ENCODE measurements at regions not wholly inside any gene's neighbourhood (a gene's known extent, or its start where the extent isn't known, plus 50 kb on each side); places are given as distances from the start of the nearest gene placed in this dataset.

- no peaks in the 10 kb centered on the region for H3K9me3 ChIP-seq (ENCODE audit: control insufficient read depth, insufficient read depth, low read length)
- no peak for TF ChIP-seq EZH2phosphoT487 (IDR thresholded peaks at IDR 0.05; ENCODE audit: borderline replicate concordance, low read length)
- TF ChIP-seq, protein P1, sequence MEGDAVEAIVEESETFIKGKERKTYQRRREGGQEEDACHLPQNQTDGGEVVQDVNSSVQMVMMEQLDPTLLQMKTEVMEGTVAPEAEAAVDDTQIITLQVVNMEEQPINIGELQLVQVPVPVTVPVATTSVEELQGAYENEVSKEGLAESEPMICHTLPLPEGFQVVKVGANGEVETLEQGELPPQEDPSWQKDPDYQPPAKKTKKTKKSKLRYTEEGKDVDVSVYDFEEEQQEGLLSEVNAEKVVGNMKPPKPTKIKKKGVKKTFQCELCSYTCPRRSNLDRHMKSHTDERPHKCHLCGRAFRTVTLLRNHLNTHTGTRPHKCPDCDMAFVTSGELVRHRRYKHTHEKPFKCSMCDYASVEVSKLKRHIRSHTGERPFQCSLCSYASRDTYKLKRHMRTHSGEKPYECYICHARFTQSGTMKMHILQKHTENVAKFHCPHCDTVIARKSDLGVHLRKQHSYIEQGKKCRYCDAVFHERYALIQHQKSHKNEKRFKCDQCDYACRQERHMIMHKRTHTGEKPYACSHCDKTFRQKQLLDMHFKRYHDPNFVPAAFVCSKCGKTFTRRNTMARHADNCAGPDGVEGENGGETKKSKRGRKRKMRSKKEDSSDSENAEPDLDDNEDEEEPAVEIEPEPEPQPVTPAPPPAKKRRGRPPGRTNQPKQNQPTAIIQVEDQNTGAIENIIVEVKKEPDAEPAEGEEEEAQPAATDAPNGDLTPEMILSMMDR (IDR thresholded peaks at IDR 0.05; ENCODE audit: low read depth, low read length, poor library complexity, severe bottlenecking): no peak
- no peak overlapping the region for H3K4me3 ChIP-seq (ENCODE audit: low read length)
- H3K36me3 ChIP-seq (ENCODE audit: control insufficient read depth, low read length): no peaks in the 10 kb centered on the region
- no peak overlapping the region for H3K4me2 ChIP-seq (ENCODE audit: low read length)
- no peaks in the 10 kb centered on the region for H3K4me1 ChIP-seq (ENCODE audit: control insufficient read depth, low read length)
- H3K27me3 ChIP-seq (ENCODE audit: control insufficient read depth, low read length): 0 out of 2 replicates have a peak, but pooled peaks cover 4% of the 10 kb centered on the region
- H3K79me2 ChIP-seq (ENCODE audit: control insufficient read depth, low read length): no peaks in the 10 kb centered on the region
- H4K20me1 ChIP-seq (ENCODE audit: control insufficient read depth, insufficient read depth, low read depth, low read length): no peaks in the 10 kb centered on the region
- H3K27ac ChIP-seq (ENCODE audit: low read depth, low read length): no peak overlapping the region
- H3F3A ChIP-seq (ENCODE audit: control insufficient read depth, insufficient read depth): no peaks in the 10 kb centered on the region
- no peaks in the 10 kb centered on the region for H3K9me2 ChIP-seq (replicated peaks; ENCODE audit: control insufficient read depth, low read length)
These were observed 97.0 kb upstream of the ATL2 start for GRCh38 chr2:38474021-38474456.

DNA sequence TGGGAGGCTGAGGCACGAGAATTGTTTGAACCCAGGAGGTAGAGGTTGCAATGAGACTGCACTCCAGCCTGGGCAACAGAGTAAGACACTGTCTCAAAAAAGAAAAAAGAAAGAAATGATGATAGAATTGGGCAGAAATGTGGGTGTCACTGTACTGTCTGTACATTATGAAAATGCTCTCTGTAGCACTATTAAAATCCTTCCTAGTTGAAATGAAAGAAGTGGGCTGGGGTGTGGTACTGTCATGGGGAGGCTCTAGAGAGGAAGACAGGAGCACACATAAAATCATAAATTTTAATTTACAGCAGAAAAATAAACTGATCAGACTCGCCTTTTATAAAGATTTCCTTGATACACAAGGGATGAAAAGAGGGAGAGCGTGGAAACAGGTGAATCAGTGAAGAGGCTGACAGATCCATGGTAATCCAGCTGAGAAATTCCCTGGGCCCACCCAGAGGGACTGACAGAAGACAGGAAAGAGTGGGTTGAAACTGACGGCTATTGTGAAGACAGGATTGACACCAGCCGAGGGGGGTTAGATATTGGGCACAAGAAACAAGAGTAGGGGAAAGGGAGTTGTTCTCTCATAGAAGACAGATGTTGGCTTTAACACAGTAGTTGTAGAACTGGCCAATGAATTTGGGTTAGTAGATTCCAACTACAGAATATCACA, 96.4 kb upstream of the ATL2 start:
- no peaks in the 10 kb centered on the region for H4K20me1 ChIP-seq (ENCODE audit: control insufficient read depth, insufficient read depth, low read depth, low read length)
- H3K9me2 ChIP-seq (replicated peaks; ENCODE audit: control insufficient read depth, low read length): no peaks in the 10 kb centered on the region
- no peaks in the 10 kb centered on the region for H3F3A ChIP-seq (ENCODE audit: control insufficient read depth, insufficient read depth)
- H3K4me1 ChIP-seq (ENCODE audit: control insufficient read depth, low read length): no peaks in the 10 kb centered on the region
- no peaks in the 10 kb centered on the region for H3K36me3 ChIP-seq (ENCODE audit: control insufficient read depth, low read length)
- H3K9me3 ChIP-seq (ENCODE audit: control insufficient read depth, insufficient read depth, low read length): no peaks in the 10 kb centered on the region
- H3K79me2 ChIP-seq (ENCODE audit: control insufficient read depth, low read length): no peaks in the 10 kb centered on the region
- TF ChIP-seq, protein P1 (IDR thresholded peaks at IDR 0.05; ENCODE audit: low read depth, low read length, poor library complexity, severe bottlenecking): no peak
- TF ChIP-seq EZH2phosphoT487 (IDR thresholded peaks at IDR 0.05; ENCODE audit: borderline replicate concordance, low read length): no peak
- H3K4me2 ChIP-seq (ENCODE audit: low read length): no peak overlapping the region
- H3K27ac ChIP-seq (ENCODE audit: low read depth, low read length): no peak overlapping the region
- H3K4me3 ChIP-seq (ENCODE audit: low read length): no peak overlapping the region
- 0 out of 2 replicates have a peak, but pooled peaks cover 4% of the 10 kb centered on the region for H3K27me3 ChIP-seq (ENCODE audit: control insufficient read depth, low read length)

- H3K27ac ChIP-seq (ENCODE audit: low read depth, low read length): no peak overlapping the region
- 0 out of 2 replicates have a peak, but pooled peaks cover 4% of the 10 kb centered on the region for H3K27me3 ChIP-seq (ENCODE audit: control insufficient read depth, low read length)
- H3K4me2 ChIP-seq (ENCODE audit: low read length): no peak overlapping the region
- H3F3A ChIP-seq (ENCODE audit: control insufficient read depth, insufficient read depth): no peaks in the 10 kb centered on the region
- no peaks in the 10 kb centered on the region for H3K36me3 ChIP-seq (ENCODE audit: control insufficient read depth, low read length)
- H3K4me3 ChIP-seq (ENCODE audit: low read length): no peak overlapping the region
- peaks cover 6% of the 10 kb centered on the region for H3K4me1 ChIP-seq (ENCODE audit: control insufficient read depth, low read length)
- H3K79me2 ChIP-seq (ENCODE audit: control insufficient read depth, low read length): no peaks in the 10 kb centered on the region
- H4K20me1 ChIP-seq (ENCODE audit: control insufficient read depth, insufficient read depth, low read depth, low read length): no peaks in the 10 kb centered on the region
- H3K9me3 ChIP-seq (ENCODE audit: control insufficient read depth, insufficient read depth, low read length): no peaks in the 10 kb centered on the region
- no peaks in the 10 kb centered on the region for H3K9me2 ChIP-seq (replicated peaks; ENCODE audit: control insufficient read depth, low read length)
- no peak for TF ChIP-seq EZH2phosphoT487 (IDR thresholded peaks at IDR 0.05; ENCODE audit: borderline replicate concordance, low read length)
- TF ChIP-seq, protein P1 (IDR thresholded peaks at IDR 0.05; ENCODE audit: low read depth, low read length, poor library complexity, severe bottlenecking): no peak
These were observed 93.0 kb upstream of the ATL2 start for GRCh38 chr2:38470115-38470514.
